GM12872 (cell line): ENCODE measurements at regions not wholly inside any gene's neighbourhood (a gene's known extent, or its start where the extent isn't known, plus 50 kb on each side); places are given as distances from the start of the nearest gene placed in this dataset.

Source experiments
- CTCF ChIP-seq: IDR thresholded peaks from 3 replicates; pipeline ENCODE4 v1.5.1; 2011; ENCODE audit warnings: low read depth, mild to moderate bottlenecking, low read length, moderate library complexity; ENCODE audit not compliant: insufficient read depth

- TF ChIP-seq CTCF = no peak
Observed at GRCh38 chr22:46071451-46072109, 78.7 kb upstream of the PPARA start.

- TF ChIP-seq CTCF = no peak
Observed at GRCh38 chr22:46072110-46072881, 78.0 kb upstream of the PPARA start.

- TF ChIP-seq CTCF = no peak
Observed at GRCh38 chr22:46072981-46073682, 77.2 kb upstream of the PPARA start.

GRCh38 chr22:46073683-46074504 is 76.4 kb upstream of the PPARA start:
- TF ChIP-seq CTCF = no peak

GRCh38 chr22:46074771-46075551 is 75.4 kb upstream of the PPARA start:
- TF ChIP-seq CTCF = no peak

GRCh38 chr22:46075764-46076531 is 74.4 kb upstream of the PPARA start:
- TF ChIP-seq CTCF = no peak
